ENCODE measurements at regions not wholly inside any gene's neighbourhood (a gene's known extent, or its start where the extent isn't known, plus 50 kb on each side); places are given as distances from the start of the nearest gene placed in this dataset.
"Not testable (repeated sequence)": the region's sequence is repeated elsewhere in the genome, so short reads cannot be mapped to it uniquely, and the experiment has no call there.

DNA sequence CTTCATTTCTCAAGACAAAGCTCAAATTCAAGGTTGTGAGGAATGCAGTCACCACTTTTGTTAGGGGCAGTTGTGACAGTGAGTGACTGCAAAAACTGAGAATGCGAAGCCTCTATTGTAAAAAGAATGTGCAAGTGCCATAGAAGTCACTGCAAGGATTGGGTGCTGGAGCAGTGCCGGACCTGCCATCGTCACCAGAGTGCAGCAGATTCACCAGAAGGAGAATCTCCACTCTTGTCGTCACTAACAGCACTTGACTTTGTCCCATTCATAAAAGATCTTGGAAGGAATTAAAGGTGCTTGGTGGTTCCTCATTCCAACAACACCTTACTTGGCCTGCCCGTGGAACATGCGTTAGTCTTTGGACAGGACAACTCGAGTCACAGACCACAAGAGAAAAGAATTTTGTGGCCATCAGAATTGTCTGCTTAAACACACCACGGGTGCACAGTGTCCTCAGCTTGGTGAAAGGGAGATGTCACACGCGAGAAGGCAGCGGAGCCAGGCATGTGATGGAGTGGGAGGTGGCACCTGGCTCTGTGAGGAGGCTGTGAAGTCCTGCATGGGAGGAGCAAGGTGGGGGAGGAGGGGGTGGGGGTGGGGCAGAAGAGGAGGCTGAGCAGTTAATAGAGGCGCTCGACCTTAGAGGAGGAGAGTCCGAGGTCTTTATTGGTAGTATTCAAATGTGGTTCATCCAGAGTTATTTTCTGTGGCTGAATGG, 100.9 kb upstream of the SPDYE9 start:
- not testable (repeated sequence) for DNase-seq (ENCODE audit: low read depth, low spot score); H3K27ac ChIP-seq

DNA sequence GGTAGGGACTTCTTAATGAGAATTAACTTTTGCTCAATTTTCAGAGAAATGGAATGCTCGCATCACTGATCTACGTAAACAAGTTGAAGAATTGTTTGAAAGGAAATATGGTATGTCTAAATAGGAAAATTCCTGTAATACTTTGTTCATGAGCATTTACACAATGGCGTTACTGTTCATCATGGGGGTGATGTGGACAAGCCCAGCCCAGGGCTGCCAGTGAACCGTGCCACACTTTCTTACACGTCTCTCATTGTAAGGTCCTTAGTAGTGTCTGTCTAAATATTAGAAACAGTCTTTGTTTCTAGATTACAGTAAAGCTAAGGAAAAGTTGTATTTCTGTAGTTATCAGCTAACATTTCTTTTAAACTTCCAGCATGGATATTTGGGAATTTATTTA, 91.0 kb upstream of the SPDYE9 start:
- not testable (repeated sequence) for DNase-seq (ENCODE audit: low read depth, low spot score); H3K27ac ChIP-seq

DNA sequence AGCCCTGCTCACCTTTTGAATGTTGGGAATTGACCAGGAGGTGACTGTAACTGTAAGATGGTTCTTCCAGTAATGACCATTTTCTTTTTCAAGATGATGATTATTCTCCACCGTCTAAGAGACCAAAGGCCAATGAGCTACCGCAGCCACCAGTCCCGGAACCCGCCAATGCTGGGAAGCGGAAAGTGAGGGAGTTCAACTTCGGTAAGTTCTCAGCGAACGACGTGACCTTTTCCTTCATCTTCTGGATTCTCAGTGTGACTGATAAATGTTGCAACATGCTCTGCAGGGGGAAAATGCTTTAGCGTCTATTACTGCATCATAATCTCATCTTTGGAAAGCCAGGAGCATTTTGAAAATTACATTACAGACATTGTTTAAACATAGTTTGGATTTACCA, 89.5 kb upstream of the SPDYE9 start:
- not testable (repeated sequence) for DNase-seq (ENCODE audit: low read depth, low spot score); H3K27ac ChIP-seq

DNA sequence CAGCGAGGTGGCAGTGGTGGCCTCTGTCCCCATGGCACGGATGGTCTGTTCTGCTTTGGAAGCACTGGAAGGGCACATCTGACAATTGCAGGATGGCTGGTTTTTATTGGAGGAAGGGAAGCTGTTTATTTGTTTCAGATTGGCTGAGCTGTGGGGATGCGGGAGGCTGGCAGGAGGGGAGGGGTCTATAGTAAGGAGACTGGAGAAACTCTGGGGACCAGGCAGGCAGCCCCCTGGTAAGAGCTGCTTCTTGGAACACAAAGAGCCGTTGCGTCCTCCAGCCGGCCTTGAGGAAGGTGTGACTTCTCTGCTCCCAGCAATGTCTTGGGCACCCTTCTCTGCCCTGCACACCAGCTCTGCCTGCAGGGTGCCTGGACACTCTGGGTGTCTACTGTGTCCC, 85.1 kb upstream of the SPDYE9 start:
- not testable (repeated sequence) for H3K27ac ChIP-seq; DNase-seq (ENCODE audit: low read depth, low spot score)

GRCh38 chr7:73170415-73170814, 84.6 kb upstream of the SPDYE9 start:
- H3K27ac ChIP-seq; DNase-seq (ENCODE audit: low read depth, low spot score): not testable (repeated sequence)

DNA sequence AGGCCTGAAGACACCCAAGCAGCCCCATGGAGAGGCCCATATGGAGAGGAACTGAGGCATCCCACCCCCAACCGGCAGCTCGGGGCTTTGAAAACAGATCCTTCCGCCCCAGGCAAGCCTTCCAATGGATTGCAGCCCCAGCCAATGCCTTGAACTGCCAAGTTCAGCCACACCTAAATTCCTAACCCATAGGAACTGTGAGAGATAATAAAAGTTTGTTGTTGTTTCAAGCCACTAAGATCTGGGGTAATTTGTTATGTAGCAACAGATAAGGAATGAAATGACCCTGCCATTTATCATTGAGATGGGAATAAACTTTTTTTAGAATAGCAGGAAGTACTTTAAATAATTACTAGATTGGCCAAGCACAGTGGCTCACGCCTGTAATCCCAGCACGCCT, 80.3 kb upstream of the SPDYE9 start:
- not testable (repeated sequence) for H3K27ac ChIP-seq; DNase-seq (ENCODE audit: low read depth, low spot score)

- DNase-seq (ENCODE audit: low read depth, low spot score); H3K27ac ChIP-seq: not testable (repeated sequence)
Observed at GRCh38 chr7:73162680-73163079, 76.8 kb upstream of the SPDYE9 start.

- DNase-seq (ENCODE audit: low read depth, low spot score); H3K27ac ChIP-seq: not testable (repeated sequence)
Observed at GRCh38 chr7:73161727-73162126, 75.9 kb upstream of the SPDYE9 start.

GRCh38 chr7:73157169-73157661, 71.4 kb upstream of the SPDYE9 start:
- DNase-seq (ENCODE audit: low read depth, low spot score); H3K27ac ChIP-seq: not testable (repeated sequence)

- H3K27ac ChIP-seq: not testable (repeated sequence)
Observed at GRCh38 chr7:73156510-73157168, 70.8 kb upstream of the SPDYE9 start.

GRCh38 chr7:73154586-73155038, 68.8 kb upstream of the SPDYE9 start:
- not testable (repeated sequence) for H3K27ac ChIP-seq; DNase-seq (ENCODE audit: low read depth, low spot score)

More at GRCh38 chr7:73156510-73157168, 70.8 kb upstream of the SPDYE9 start:
- not testable (repeated sequence) for DNase-seq (ENCODE audit: low read depth, low spot score)

GRCh38 chr7:73153921-73154585, 68.2 kb upstream of the SPDYE9 start:
- not testable (repeated sequence) for H3K27ac ChIP-seq; DNase-seq (ENCODE audit: low read depth, low spot score)

GRCh38 chr7:73148570-73148969, 62.7 kb upstream of the SPDYE9 start:
- not testable (repeated sequence) for DNase-seq (ENCODE audit: low read depth, low spot score); H3K27ac ChIP-seq

- not testable (repeated sequence) for DNase-seq (ENCODE audit: low read depth, low spot score); H3K27ac ChIP-seq
Observed at GRCh38 chr7:73147681-73148080, 61.8 kb upstream of the SPDYE9 start.

DNA sequence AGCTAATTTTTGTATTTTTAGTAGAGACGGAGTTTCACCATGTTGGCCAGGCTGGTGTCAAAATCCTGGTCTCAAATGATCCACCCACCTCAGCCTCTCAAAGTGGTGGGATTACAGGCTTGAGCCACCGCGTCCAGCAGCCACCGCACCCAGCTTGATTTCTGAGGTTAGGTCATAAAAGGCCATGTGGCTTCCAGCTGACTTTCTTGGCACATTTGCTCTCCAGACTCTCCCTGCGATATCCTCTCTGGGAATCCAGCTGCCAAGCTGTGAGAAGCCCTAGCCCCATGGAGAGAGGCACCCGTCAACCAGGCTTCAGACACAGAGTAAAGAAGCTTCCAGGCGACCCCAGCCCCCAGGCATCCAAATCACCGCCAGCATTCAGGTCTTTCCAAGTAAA, 58.2 kb upstream of the SPDYE9 start:
- DNase-seq (ENCODE audit: low read depth, low spot score); H3K27ac ChIP-seq: not testable (repeated sequence)

GRCh38 chr7:73137922-73138321, 52.1 kb upstream of the SPDYE9 start:
- not testable (repeated sequence) for H3K27ac ChIP-seq; DNase-seq (ENCODE audit: low read depth, low spot score)
